NCI-H69 (cell line): ENCODE measurements at regions not wholly inside any gene's neighbourhood (a gene's known extent, or its start where the extent isn't known, plus 50 kb on each side); places are given as distances from the start of the nearest gene placed in this dataset.

Experiments
- DNase-seq: peaks from one replicate; lab custom pipeline; 2025; lab: John Stamatoyannopoulos, UW

DNA sequence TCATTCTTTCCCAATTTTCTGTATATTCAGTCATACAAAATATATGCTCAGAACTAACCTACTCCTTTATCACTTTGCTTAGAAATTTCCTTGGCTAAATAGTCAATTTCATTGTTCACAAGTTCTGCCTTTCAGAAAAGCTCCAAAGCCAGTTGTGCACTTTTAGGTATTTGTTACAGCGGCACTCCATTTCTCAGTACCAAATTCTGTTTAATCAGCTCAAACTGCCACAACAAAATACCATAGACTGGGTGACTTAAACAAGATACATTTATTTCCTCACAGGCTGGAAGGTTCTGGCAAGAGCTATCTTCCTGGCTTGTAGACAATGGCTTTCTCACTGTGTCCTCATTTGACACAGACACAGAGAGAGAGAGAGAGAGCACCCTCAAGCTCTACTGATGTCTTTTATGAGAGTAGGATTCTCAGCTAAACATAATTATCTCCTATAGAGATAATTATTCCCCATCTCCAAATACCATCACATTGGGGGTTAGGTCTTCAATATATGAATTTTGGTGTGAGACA lies 188.8 kb upstream of the FSTL5 start:
- no peak for DNase-seq

DNA sequence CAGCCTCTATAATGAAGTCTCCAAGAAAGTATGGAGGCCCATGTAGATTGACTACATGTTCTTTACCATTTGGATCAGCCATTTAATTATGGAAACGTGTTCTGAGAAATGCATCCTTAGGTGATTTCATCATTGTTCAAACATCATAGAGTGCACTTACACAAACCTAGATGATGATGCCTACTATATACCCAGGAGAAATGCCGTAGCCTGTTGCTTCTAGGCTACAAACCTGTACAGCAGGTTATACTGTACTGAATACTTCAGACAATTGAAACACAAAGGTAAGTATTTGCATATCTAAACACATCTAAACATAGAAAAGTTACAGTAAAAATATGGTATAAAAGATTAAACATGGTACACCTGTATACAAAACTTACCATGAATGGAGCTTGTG lies 186.5 kb upstream of the FSTL5 start:
- no peak for DNase-seq

GRCh38 chr4:162349395-162349794 lies 185.6 kb upstream of the FSTL5 start:
- no peak for DNase-seq

DNA sequence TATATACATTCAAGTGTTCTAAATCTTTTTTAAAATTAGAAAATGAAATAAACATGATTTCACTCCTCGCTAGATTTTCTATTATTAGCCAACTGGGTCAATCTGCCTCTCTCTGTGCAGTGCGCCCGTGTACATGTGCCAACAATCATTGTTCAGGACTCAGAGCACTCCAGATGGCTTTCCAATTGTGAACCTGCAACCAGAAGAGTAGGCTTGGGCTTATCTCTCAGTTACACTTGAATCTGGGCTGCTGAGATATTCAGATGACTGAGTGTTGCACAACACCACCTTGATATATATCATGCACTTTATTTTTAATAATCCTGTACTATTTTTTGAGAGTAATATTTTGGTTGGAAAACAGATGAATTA lies 184.0 kb upstream of the FSTL5 start:
- peak; percentile 2 for DNase-seq

DNA sequence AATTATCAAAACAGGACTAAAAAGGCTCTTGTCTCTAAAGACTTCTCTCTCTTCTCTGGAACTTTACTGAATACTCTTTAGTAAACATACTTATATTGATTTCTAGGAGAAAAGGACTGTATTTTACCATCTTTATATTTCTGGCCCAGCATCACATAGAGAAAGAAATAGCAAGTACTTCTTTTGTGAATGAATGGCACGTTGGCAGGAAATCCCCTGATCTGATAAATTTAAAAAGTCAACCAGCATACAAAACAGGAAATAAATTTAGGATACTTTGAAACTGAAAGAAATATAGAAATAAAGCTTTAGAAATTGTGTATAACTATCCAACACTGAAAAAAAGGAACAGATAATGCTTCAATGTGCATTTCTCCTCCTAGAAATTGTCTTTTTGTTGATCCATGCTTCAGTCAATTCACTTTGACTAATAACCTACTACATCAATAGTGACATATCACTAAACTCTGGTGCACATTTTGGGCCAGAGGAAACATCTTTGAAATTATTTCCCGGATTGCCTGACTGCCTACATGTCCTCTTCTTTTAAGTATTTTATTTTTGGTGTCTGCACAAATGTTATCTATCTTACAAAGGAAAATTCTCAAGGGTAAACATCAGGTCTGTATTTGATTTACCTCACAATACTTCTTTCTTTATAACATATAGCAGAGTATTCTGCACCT lies 183.5 kb upstream of the FSTL5 start:
- no peak for DNase-seq

DNA sequence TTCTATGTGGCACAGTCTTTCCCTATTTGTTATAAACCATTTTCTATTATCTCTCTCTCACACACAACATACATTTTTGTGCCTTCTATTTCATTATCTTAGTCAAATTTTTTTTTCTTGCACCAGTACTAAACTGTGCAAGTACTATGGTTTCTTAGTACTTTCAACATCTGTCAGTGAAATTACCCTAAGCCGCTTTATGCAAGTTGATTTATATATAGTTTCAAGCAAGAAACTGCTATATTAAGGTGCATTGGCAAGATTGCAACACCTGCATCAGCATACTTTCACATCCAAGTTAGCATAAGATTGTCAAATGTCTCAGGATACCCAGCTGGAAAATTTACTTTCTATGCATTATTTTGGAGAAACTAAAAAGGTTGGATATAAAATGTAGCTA lies 180.2 kb upstream of the FSTL5 start:
- DNase-seq = no peak

- peak; percentile 65 for DNase-seq
Measured at GRCh38 chr4:162341533-162341932, 177.7 kb upstream of the FSTL5 start.

DNA sequence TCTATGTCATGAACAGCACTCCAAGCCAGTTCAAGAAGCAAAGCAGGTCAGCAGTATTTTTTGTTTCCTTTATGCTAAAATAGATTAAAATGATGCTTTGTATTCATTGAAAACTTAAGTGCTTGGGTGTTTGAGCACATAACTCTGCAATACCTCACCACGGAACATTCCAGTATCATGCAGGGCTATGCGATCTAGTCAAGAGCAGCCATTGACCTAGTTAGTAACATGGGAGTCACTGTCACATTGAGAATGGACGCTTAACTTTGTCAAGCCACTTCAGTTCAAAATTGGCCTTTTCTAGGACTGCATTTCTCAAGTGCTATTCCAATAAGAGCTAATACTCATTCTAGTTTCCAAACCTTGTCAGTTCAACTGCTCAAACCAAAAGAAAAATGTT lies 160.1 kb upstream of the FSTL5 start:
- no peak for DNase-seq

DNA sequence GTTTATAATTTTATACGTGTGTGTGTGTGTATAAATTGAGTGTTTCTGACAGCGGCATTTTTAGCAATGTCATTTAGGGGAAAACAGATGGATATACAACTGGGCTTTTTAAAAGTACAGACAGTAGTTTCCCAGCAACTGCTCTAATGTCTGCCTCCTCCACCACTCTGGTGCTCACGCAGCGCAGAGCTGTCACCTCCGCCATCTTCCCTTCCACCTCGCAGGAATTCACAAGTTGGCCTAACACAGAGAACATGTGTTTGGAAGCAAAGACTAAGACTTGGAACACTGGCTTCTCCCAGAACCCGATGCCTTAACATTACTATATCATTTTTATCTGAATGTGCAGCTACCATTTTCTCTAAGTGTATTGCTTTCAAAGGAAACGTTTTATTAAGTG lies 158.3 kb upstream of the FSTL5 start:
- no peak for DNase-seq

GRCh38 chr4:162285753-162286152 lies 122.0 kb upstream of the FSTL5 start:
- no peak for DNase-seq

GRCh38 chr4:162282684-162283083 lies 118.9 kb upstream of the FSTL5 start:
- DNase-seq = no peak

GRCh38 chr4:162274354-162274753 lies 110.6 kb upstream of the FSTL5 start:
- peak; percentile 22 for DNase-seq

DNA sequence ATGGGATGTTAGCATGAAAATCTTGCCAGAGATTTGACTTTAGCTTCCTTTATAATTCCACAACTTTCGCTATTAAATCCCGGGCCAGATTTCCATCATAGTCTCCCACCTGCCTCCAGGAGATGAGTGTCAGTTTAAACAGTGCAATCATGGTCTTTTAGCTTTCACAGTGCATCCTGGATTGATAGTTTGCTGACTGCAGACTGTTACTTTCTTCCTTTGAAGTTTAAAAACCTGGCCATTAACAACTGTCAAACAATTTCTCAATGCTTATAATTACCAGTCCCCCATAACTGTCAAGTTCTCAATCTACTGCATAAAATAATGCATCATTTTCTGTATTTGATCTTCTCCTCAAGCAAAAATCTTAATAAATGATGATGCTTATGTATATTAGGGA lies 108.4 kb upstream of the FSTL5 start:
- no peak for DNase-seq

- DNase-seq = no peak
Measured at GRCh38 chr4:162268911-162269310, 105.1 kb upstream of the FSTL5 start.

DNA sequence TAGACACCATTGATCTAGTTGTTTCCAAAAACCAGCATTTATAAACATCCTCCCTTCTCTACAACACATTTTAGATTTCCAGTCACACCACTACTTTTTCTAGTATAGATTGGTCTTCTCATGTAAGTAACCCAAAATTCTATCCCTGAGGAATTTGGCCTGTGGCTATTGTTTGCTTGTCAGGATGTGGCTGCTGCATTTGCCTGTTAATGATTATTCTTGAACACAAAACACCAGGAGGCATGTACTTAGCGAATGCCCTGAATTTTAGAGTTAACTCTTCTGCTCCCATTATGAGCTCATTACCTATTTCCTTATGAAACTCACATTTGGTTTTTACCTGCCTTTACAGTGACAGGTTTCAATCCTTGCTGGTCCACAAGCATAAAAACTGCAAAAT lies 102.0 kb upstream of the FSTL5 start:
- DNase-seq = peak; percentile 12

DNA sequence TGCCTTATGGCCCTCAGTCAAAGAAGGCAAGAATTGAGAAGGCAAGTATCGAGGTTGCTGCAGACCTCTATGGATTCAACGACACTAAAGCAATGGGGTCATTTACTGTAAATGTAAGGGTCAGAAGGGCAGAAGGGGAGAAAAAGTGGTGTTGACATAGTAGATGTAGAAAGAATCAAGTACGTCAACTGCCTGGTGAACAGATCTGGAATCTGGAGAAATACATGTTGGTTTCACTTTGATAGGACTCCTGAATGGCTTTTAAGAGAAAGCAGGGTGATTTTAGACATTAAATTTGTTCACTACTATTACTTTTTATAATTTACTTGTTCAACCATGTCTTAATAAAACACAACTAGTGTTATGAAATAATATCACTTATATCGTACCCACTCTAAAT lies 81.3 kb upstream of the FSTL5 start:
- DNase-seq = no peak

GRCh38 chr4:162241857-162242256 lies 78.1 kb upstream of the FSTL5 start:
- DNase-seq = peak; percentile 39

DNA sequence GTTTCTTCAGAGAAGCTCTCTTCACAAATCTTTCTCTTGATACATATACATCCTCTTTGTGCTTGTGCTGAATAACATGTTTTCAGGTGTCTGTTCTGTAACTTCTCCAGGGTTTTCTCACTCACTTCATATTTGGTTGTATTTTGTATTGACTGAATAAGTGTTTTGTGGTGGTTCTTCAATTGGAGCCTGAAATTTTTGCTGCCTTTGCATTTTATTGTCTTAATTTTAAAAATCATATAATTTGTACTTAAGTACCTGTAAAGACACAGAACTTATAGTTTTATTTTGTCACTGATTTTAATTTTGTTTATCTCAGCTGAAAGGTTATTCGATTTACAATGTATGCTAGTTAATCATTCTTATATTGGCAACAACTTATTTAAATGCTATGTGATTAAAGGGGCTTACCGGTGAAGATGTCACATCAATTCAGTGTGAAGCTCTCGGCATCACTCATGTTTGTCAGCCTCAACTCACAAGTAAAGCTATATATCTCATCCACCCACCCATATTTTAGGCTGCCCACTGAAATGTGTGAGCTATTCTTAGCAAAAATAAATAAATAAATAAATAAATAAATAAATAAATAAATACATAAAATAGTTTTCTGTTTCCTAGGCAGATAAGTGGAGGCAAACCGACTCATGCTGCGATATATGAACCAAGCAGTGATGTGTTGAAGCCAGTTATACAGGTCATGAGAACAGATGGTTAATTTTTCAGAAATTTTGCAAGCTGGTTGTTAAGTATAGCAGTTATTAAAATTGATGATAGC lies 76.4 kb upstream of the FSTL5 start:
- peak; percentile 55 for DNase-seq

DNA sequence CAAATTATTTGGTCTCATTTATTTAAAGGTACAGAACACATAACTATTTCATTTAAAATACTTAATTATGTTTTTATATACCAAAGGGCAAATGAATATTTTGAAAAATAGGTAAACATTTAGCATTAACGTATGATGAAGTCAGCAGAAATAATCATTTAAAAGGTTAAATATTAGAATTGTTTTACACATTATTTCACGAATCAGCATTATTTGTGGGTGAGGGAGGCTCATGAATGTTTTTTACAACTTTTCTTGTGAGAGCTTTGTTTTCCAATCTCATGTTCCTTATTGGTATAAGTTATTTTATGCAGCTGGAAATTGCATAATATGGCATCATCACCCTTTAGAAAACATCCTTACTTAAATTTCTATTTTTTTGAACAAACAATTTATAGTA lies 73.9 kb upstream of the FSTL5 start:
- DNase-seq = no peak

GRCh38 chr4:162234595-162234994 lies 70.8 kb upstream of the FSTL5 start:
- DNase-seq = no peak

DNA sequence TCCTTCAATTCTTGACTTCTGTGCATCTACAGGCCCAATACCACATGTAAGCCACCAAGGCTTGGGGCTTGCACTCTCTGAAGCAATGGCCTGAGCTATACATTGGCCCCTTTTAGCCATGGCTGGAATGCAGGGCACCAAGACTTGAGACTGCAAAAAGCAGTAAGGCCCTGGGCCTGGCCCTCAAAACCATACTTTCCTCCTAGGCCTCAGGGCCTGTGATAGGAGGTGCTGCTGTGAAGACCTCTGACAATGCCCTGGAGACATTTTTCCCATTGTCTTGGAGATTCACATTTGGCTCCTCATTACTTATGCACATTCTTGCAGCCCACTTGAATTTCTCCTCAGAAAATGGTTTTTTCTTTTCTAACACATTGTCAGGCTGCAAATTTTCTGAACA lies 68.5 kb upstream of the FSTL5 start:
- DNase-seq = no peak

DNA sequence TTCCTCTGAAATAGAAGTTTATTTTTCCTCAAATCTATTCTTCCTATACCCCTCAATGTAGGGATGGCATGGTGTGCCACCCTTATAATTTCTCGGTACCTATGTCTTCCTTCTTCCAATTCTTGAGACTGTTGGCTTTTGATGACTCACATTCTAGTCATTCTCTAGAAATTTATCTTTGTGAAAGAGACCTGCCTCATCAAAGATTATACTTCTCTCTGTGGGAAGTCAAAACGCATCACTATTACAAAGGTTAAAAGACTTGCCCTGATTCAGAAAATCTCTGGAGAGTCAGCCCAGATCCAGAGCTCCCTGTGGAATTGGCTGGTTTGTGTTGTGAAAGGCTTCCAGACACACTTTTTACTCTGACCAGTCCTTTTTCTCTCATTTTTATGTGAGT lies 65.9 kb upstream of the FSTL5 start:
- DNase-seq = no peak

GRCh38 chr4:162221148-162221547 lies 57.3 kb upstream of the FSTL5 start:
- peak; percentile 7 for DNase-seq
